ENCODE measurements at regions not wholly inside any gene's neighbourhood (a gene's known extent, or its start where the extent isn't known, plus 50 kb on each side); places are given as distances from the start of the nearest gene placed in this dataset.
"Not testable (repeated sequence)": the region's sequence is repeated elsewhere in the genome, so short reads cannot be mapped to it uniquely, and the experiment has no call there.

- DNase-seq (ENCODE audit: insufficient read length, low spot score) (no peak), FAIRE-seq (no peak)
- TF ChIP-seq CTCF (IDR thresholded peaks at IDR 0.05; ENCODE audit: insufficient read depth, missing control alignments), result no peak
Measured at GRCh38 chr2:13686262-13686661, 946.3 kb upstream of the LRATD1 start.

GRCh38 chr2:13694673-13695072 is 937.8 kb upstream of the LRATD1 start:
- FAIRE-seq (no peak), DNase-seq (ENCODE audit: insufficient read length, low spot score) (no peak)

GRCh38 chr2:13696601-13697000 is 935.9 kb upstream of the LRATD1 start:
- no peak for DNase-seq (ENCODE audit: insufficient read length, low spot score)
- FAIRE-seq, result no peak
- no peak for TF ChIP-seq CTCF (IDR thresholded peaks at IDR 0.05; ENCODE audit: insufficient read depth, missing control alignments)

More at GRCh38 chr2:13694673-13695072, 937.8 kb upstream of the LRATD1 start:
- no peak for TF ChIP-seq CTCF (IDR thresholded peaks at IDR 0.05; ENCODE audit: insufficient read depth, missing control alignments)

GRCh38 chr2:13698847-13699246 is 933.7 kb upstream of the LRATD1 start:
- DNase-seq (ENCODE audit: insufficient read length, low spot score) (no peak), FAIRE-seq (no peak)
- TF ChIP-seq CTCF (IDR thresholded peaks at IDR 0.05; ENCODE audit: insufficient read depth, missing control alignments), result no peak

- not testable (repeated sequence) for DNase-seq (ENCODE audit: insufficient read length, low spot score); FAIRE-seq
Measured at GRCh38 chr2:13699939-13700338, 932.6 kb upstream of the LRATD1 start.

- DNase-seq (ENCODE audit: insufficient read length, low spot score), result no peak
- TF ChIP-seq CTCF (IDR thresholded peaks at IDR 0.05; ENCODE audit: insufficient read depth, missing control alignments), result no peak
- no peak for FAIRE-seq
Measured at GRCh38 chr2:13711154-13711553, 921.4 kb upstream of the LRATD1 start.

- TF ChIP-seq CTCF (IDR thresholded peaks at IDR 0.05; ENCODE audit: insufficient read depth, missing control alignments), result no peak
- FAIRE-seq, result no peak
- no peak for DNase-seq (ENCODE audit: insufficient read length, low spot score)
Measured at GRCh38 chr2:13714466-13714865, 918.1 kb upstream of the LRATD1 start.

GRCh38 chr2:13725945-13726344 is 906.6 kb upstream of the LRATD1 start:
- FAIRE-seq, result no peak

More at GRCh38 chr2:13725945-13726344, 906.6 kb upstream of the LRATD1 start:
- DNase-seq (ENCODE audit: insufficient read length, low spot score), result no peak
- no peak for TF ChIP-seq CTCF (IDR thresholded peaks at IDR 0.05; ENCODE audit: insufficient read depth, missing control alignments)

Measured in D721Med (cell line).